Cardiac muscle cell (in vitro differentiated cells and primary cell): ENCODE measurements at regions not wholly inside any gene's neighbourhood (a gene's known extent, or its start where the extent isn't known, plus 50 kb on each side); places are given as distances from the start of the nearest gene placed in this dataset.

Experiments
- DNase-seq, 2 donors: peaks; one replicate each; pipeline versions ENCODE4 v3.0.0 to v3.0.0-alpha.2; 2010 to 2017; ENCODE audit warnings: low read depth in 1 of 2, low spot score in 1 of 2
- H3K27ac ChIP-seq: fragments of 200-600 bp; sonication (generic); 2 replicates; pipeline ENCODE4 v1.5.1; 2016
- H3K27me3 ChIP-seq: fragments of 200-600 bp; sonication (generic); 2 replicates; pipeline ENCODE4 v1.6.0; 2016; ENCODE audit warnings: control low read depth
- H3K36me3 ChIP-seq: fragments of 200-600 bp; sonication (generic); 2 replicates; pipeline ENCODE4 v1.5.1; 2016; ENCODE audit warnings: control low read depth
- H3K4me1 ChIP-seq: fragments of 200-600 bp; sonication (generic); 2 replicates; pipeline ENCODE4 v1.8.1; 2017; ENCODE audit warnings: low read depth, mild to moderate bottlenecking, mixed run types
- H3K4me3 ChIP-seq: fragments of 200-600 bp; sonication (generic); 2 replicates; pipeline ENCODE4 v1.5.1; 2016; ENCODE audit warnings: mild to moderate bottlenecking
- H3K9me3 ChIP-seq: fragments of 200-600 bp; sonication (generic); 2 replicates; pipeline ENCODE4 v1.5.1; 2017; ENCODE audit warnings: low read depth, mild to moderate bottlenecking, control low read depth
- TF ChIP-seq, protein P1 (sequence below): IDR thresholded peaks from 2 replicates; pipeline ENCODE4 v1.5.1; 2012; ENCODE audit warnings: low read depth, mild to moderate bottlenecking, low read length

DNA sequence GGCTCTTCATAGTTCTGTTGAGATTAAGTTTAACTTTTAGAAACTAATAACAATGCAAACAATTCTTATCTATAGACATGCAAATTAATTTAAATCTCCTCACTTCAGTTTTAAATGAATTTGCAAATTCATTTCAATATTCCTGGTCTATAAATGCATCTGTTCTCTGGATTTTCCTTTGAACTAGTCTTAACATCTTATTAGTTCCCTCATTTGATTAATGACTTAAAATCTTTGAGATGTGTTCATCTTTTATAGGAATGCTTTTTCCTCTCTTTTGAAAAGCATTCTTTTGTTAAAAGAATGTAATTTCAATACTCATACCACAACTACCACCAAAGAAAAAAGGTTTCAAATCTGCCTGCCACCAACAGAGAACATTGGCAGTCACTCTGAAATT is 169.4 kb downstream of the RASEF start:
- TF ChIP-seq, protein P1, sequence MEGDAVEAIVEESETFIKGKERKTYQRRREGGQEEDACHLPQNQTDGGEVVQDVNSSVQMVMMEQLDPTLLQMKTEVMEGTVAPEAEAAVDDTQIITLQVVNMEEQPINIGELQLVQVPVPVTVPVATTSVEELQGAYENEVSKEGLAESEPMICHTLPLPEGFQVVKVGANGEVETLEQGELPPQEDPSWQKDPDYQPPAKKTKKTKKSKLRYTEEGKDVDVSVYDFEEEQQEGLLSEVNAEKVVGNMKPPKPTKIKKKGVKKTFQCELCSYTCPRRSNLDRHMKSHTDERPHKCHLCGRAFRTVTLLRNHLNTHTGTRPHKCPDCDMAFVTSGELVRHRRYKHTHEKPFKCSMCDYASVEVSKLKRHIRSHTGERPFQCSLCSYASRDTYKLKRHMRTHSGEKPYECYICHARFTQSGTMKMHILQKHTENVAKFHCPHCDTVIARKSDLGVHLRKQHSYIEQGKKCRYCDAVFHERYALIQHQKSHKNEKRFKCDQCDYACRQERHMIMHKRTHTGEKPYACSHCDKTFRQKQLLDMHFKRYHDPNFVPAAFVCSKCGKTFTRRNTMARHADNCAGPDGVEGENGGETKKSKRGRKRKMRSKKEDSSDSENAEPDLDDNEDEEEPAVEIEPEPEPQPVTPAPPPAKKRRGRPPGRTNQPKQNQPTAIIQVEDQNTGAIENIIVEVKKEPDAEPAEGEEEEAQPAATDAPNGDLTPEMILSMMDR, result no peak
- Histone ChIP-seq H3K27ac (no peak overlapping the region), H3K27me3 (no peaks in the 10 kb centered on the region), H3K4me1 (peaks cover 12% of the 10 kb centered on the region), H3K36me3 (no peaks in the 10 kb centered on the region), H3K4me3 (no peak overlapping the region), H3K9me3 (no peaks in the 10 kb centered on the region)
- no peak for DNase-seq

DNA sequence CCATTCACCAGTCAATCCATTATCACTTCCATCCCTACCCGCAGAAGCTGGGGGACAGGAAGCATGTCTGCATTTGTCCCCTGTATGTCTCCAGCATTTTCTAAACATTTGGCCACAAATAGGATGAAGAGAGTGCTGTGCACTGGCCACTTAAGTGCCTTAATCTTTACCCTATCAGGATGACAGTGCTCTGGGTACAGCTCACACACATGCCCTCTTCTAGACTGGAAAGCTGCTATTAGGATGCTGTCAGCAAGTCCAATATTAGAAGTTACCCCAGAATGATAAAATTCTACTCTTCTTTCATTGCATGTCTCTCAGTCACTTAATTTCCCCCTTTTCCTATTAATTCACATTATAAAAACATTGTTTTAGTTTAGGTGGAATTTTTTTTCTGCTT is 168.4 kb downstream of the RASEF start:
- DNase-seq, result peak in 1 of 2 donors; percentile 5
- Histone ChIP-seq H3K27ac (no peak overlapping the region), H3K36me3 (no peaks in the 10 kb centered on the region), H3K27me3 (no peaks in the 10 kb centered on the region), H3K9me3 (no peaks in the 10 kb centered on the region), H3K4me1 (peaks cover 12% of the 10 kb centered on the region), H3K4me3 (no peak overlapping the region)
- TF ChIP-seq, protein P1, result no peak

DNA sequence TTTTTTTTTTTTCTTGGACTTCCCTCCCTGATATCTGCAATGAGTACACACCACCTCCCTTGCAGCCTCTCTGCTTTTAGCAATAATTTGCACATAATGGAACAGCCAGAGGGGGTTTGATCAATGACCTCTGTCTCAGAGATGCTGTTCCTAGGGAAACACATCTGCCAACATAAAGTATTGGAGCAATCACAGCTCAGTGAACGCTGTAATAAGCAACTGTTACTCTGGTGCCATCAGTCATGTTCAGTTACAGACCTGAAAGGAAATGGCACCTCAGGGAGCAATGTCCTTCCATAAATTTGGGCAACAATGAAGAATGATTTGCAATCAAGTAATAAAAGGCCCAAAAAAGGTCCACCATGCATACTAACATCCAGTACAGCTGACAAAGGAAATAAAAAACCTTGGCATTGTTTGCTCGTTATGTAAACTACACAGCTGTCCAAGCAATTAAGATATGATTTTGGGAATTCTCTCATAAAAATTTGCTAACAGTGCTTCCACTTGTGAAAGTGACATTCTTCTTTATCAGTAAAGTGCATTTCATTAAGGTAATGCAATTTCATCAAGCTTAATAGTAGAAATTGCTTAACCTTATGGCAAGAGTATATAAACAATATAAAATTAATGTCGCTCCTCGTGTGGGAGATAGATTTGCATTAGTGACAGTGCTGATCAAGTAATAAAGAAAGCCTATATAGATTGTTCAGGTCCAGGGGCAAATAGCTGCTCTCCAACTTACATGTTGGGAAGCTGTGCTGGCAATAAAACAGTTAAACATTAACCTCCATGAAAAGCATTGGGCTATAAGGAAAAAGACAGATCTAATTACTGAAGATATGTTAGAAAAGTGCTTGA is 167.8 kb downstream of the RASEF start:
- no peak overlapping the region for H3K4me3 ChIP-seq
- TF ChIP-seq, protein P1, result no peak
- no peaks in the 10 kb centered on the region for H3K36me3 ChIP-seq
- H3K9me3 ChIP-seq, result no peaks in the 10 kb centered on the region
- no peak overlapping the region for H3K27ac ChIP-seq
- peaks cover 12% of the 10 kb centered on the region for H3K4me1 ChIP-seq
- DNase-seq, result no peak
- H3K27me3 ChIP-seq, result no peaks in the 10 kb centered on the region

DNA sequence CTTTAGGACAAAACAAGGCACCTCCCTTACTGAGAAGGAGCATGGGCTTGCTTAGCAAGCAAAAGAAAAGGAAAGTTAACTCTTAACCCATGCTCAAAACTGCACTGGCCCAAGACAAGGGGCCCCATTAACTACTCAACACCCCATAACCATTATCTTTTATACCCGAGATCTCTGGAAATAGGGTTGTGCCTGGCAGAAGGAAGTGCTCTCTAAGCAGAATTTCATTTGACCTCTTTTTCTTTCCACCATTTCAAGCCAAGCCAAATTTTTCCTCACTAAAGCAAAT is 167.2 kb downstream of the RASEF start:
- Histone ChIP-seq H3K27ac (no peak overlapping the region), H3K27me3 (no peaks in the 10 kb centered on the region), H3K4me1 (peaks cover 12% of the 10 kb centered on the region), H3K36me3 (no peaks in the 10 kb centered on the region), H3K4me3 (no peak overlapping the region), H3K9me3 (no peaks in the 10 kb centered on the region)
- no peak for DNase-seq
- TF ChIP-seq, protein P1, result no peak

DNA sequence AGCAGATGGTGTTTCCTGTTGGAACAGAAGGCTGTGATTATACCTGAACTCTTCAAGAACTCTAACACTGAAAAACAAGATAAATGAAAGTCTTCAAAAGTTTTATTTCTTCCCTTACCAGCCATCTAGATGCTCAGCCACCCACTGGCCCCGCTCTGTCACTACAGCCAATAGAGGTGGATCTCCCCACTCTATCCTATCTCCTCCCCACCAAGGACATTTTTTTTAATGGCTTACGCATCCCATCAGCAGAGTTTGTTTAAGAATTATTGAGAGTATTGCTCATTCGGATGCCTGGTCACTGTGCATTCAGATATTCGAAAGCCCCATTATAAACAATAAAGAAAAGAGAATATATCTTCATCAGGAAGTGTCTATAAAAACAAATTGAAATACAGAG is 159.4 kb downstream of the RASEF start:
- DNase-seq, result no peak
- no peaks in the 10 kb centered on the region for H3K9me3 ChIP-seq
- TF ChIP-seq, protein P1, result no peak

More for the DNA sequence above, 159.4 kb downstream of the RASEF start:
- no peak overlapping the region for H3K4me3 ChIP-seq
- no peaks in the 10 kb centered on the region for H3K4me1 ChIP-seq
- no peaks in the 10 kb centered on the region for H3K27me3 ChIP-seq
- no peak overlapping the region for H3K27ac ChIP-seq
- no peaks in the 10 kb centered on the region for H3K36me3 ChIP-seq
